ENCODE measurements at regions not wholly inside any gene's neighbourhood (a gene's known extent, or its start where the extent isn't known, plus 50 kb on each side); places are given as distances from the start of the nearest gene placed in this dataset.
A peak's percentile ranks its signal among the peaks of the same experiment; 100 is the strongest.

DNA sequence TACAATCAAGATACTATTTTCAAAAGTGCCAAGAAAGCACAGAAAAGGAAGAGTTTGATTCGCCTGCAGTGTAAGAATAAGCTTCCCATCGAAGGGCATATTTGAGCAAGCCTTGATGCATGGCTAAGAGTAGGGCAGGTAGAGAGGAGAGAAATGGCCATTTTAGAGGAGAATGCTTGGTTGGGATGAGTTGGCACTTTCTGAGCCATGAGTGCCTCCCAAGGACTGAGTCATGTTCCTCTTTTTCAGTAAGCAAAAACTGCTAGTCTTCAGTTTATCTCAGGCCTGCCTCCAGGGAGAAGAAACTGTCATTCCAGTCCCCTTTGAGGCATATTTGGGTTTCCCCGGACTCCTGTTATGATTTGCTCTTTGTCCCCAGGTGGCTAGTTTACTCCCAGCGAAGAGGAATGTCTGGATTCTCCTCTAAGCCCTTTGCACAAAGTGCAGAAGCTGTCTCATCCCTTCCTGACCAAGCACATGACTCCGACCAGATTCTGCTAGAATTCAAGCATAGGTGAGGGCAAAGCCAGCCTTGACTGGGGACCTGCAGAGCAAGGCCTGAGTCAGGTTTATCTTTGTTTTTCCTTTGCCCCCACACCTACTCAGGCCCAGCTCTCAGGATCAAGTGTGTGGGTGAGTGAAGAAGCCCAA lies 115.2 kb downstream of the TTC32 start:
- CTCF ChIA-PET (ENCODE audit: low intra/inter-chr PET ratio, low total read pairs), result no interaction called here
- no peak overlapping the region for H3K4me3 ChIP-seq (replicated peaks in 1 of 3; ENCODE audit: insufficient read depth in 1 of 3, low read depth in 2 of 3, low read length in 3 of 3)
- H4K20me1 ChIP-seq (ENCODE audit: insufficient read depth, low read length), result no peaks in the 10 kb centered on the region
- peak; percentile 27 to 33; a peak in 2 of 4 replicates for TF ChIP-seq MAFK (conservative IDR thresholded peaks at IDR 0.05 in 1 of 2, IDR thresholded peaks at IDR 0.05 in 1 of 2; ENCODE audit: low read length in 2 of 2)
- TF ChIP-seq SNAPC2 (CRISPR knock-in tag; IDR thresholded peaks at IDR 0.05), result no peak
- TF ChIP-seq NFE2L2 (IDR thresholded peaks at IDR 0.05; ENCODE audit: low read length), result peak; percentile 73
- no peaks in the 10 kb centered on the region for H3K36me3 ChIP-seq (replicated peaks in 1 of 2; ENCODE audit: control insufficient read depth in 1 of 2, insufficient read depth in 2 of 2, low read length in 2 of 2)
- no peaks in the 10 kb centered on the region for H3K79me2 ChIP-seq (ENCODE audit: insufficient read depth, low read length)
- H3K4me1 ChIP-seq (ENCODE audit: insufficient read depth, low read length), result peaks cover 10% of the 10 kb centered on the region
- DNase-seq (ENCODE audit: low spot score) (peak; percentile 20), FAIRE-seq (no peak), ATAC-seq (peak; percentile 77)
- no peaks in the 10 kb centered on the region for H3K9me3 ChIP-seq (ENCODE audit: low read length)
- intact Hi-C loops (cut with micrococcal nuclease; ENCODE audit: unreplicated experiment) (no loop called here), in situ Hi-C loops (cut with HindIII; ENCODE audit: extremely low pct_ligation_motif_present, low pct_unique_long_range_greater_than_20kb) (no loop called here)
- peaks cover 0 to under 1% of the 10 kb centered on the region in 2 experiments; a peak in 1 of 5 replicates for H3K27me3 ChIP-seq (ENCODE audit: control insufficient read depth in 1 of 2, insufficient read depth in 2 of 2, low read length in 2 of 2)
- WGBS (ENCODE audit: low lambda C conversion rate), result 12% methylated on average over 5 of the region's 5 CpGs
- no peak overlapping the region for H2AFZ ChIP-seq (ENCODE audit: low read length)
- H3K27ac ChIP-seq (ENCODE audit: extremely low read length, insufficient read depth, low read length), result no peak overlapping the region
- 0 out of 2 replicates have a peak overlapping the region, but pooled peaks have one; percentile 10 for H3K4me2 ChIP-seq (ENCODE audit: low read depth, low read length)
- no peak overlapping the region for H3K9ac ChIP-seq (ENCODE audit: insufficient read depth, low read depth, low read length)
- BruUV-seq (replicated peaks), result no TSS peak
- POLR2A ChIA-PET, result no interaction called here

DNA sequence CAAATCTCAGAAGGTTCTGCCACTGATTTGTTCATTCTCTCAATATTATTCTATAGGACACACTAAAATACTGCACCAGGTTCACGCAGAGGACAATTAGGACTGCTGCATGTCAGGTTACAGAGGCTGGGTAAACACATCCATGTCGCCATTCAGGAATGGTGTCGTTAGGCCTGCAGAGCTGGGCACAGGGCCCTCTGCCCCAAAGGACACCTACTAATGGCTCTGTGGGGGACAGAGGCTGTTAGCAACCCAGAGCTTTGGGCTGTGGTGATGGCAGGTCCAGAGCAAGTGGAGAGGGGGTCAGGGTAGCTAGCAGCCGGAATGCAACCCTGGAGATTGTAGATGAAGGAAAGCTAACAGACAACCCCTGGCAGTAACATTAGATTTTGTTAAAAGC lies 115.9 kb downstream of the TTC32 start:
- ChIA-PET CTCF (ENCODE audit: low intra/inter-chr PET ratio, low total read pairs) (no interaction called here), POLR2A (no interaction called here)
- H3K27ac ChIP-seq (ENCODE audit: extremely low read length, insufficient read depth, low read length), result no peak overlapping the region
- in situ Hi-C loops (cut with HindIII; ENCODE audit: extremely low pct_ligation_motif_present, low pct_unique_long_range_greater_than_20kb) (no loop called here), intact Hi-C loops (cut with micrococcal nuclease; ENCODE audit: unreplicated experiment) (no loop called here)
- H2AFZ ChIP-seq (ENCODE audit: low read length), result no peak overlapping the region
- no peaks in the 10 kb centered on the region for H3K27me3 ChIP-seq (ENCODE audit: control insufficient read depth in 1 of 2, insufficient read depth in 2 of 2, low read length in 2 of 2)
- ATAC-seq (no peak), DNase-seq (ENCODE audit: low spot score) (no peak), FAIRE-seq (no peak)
- no peaks in the 10 kb centered on the region for H3K79me2 ChIP-seq (ENCODE audit: insufficient read depth, low read length)
- no peak overlapping the region for H3K4me3 ChIP-seq (replicated peaks in 1 of 3; ENCODE audit: insufficient read depth in 1 of 3, low read depth in 2 of 3, low read length in 3 of 3)
- no peaks in the 10 kb centered on the region for H4K20me1 ChIP-seq (ENCODE audit: insufficient read depth, low read length)
- H3K9me3 ChIP-seq (ENCODE audit: low read length), result no peaks in the 10 kb centered on the region
- no peak overlapping the region for H3K4me2 ChIP-seq (ENCODE audit: low read depth, low read length)
- peaks cover 10% of the 10 kb centered on the region for H3K4me1 ChIP-seq (ENCODE audit: insufficient read depth, low read length)
- no TSS peak for BruUV-seq (replicated peaks)
- H3K9ac ChIP-seq (ENCODE audit: insufficient read depth, low read depth, low read length), result no peak overlapping the region
- no peaks in the 10 kb centered on the region for H3K36me3 ChIP-seq (replicated peaks in 1 of 2; ENCODE audit: control insufficient read depth in 1 of 2, insufficient read depth in 2 of 2, low read length in 2 of 2)
- 59% methylated on average over 4 of the region's 4 CpGs for WGBS (ENCODE audit: low lambda C conversion rate)
- TF ChIP-seq EP300 (IDR thresholded peaks at IDR 0.05; ENCODE audit: low read depth in 2 of 2, low read length in 2 of 2), result no peak
- TF ChIP-seq EP300 (CRISPR knock-in tag; IDR thresholded peaks at IDR 0.05; ENCODE audit: borderline replicate concordance), result no peak
- no peak for TF ChIP-seq ZNF335 (CRISPR knock-in tag; IDR thresholded peaks at IDR 0.05)
- TF ChIP-seq, protein P1, sequence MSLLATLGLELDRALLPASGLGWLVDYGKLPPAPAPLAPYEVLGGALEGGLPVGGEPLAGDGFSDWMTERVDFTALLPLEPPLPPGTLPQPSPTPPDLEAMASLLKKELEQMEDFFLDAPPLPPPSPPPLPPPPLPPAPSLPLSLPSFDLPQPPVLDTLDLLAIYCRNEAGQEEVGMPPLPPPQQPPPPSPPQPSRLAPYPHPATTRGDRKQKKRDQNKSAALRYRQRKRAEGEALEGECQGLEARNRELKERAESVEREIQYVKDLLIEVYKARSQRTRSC (CRISPR knock-in tag; IDR thresholded peaks at IDR 0.05; ENCODE audit: low read depth), result no peak
- no peak for TF ChIP-seq ZNF33A (CRISPR knock-in tag; IDR thresholded peaks at IDR 0.05; ENCODE audit: borderline replicate concordance)
- TF ChIP-seq PHB2 (IDR thresholded peaks at IDR 0.05; ENCODE audit: partially characterized antibody), result no peak
- no peak for TF ChIP-seq RFX3 (CRISPR knock-in tag; IDR thresholded peaks at IDR 0.05)
- TF ChIP-seq ZNF180 (CRISPR knock-in tag; IDR thresholded peaks at IDR 0.05; ENCODE audit: borderline replicate concordance, low read depth), result no peak
- TF ChIP-seq, protein P2, sequence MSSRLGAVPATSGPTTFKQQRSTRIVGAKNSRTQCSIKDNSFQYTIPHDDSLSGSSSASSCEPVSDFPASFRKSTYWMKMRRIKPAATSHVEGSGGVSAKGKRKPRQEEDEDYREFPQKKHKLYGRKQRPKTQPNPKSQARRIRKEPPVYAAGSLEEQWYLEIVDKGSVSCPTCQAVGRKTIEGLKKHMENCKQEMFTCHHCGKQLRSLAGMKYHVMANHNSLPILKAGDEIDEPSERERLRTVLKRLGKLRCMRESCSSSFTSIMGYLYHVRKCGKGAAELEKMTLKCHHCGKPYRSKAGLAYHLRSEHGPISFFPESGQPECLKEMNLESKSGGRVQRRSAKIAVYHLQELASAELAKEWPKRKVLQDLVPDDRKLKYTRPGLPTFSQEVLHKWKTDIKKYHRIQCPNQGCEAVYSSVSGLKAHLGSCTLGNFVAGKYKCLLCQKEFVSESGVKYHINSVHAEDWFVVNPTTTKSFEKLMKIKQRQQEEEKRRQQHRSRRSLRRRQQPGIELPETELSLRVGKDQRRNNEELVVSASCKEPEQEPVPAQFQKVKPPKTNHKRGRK (CRISPR knock-in tag; IDR thresholded peaks at IDR 0.05), result no peak

Data from HepG2 (cell line).